Right atrium auricular region (tissue), 2 donors: ENCODE measurements at regions not wholly inside any gene's neighbourhood (a gene's known extent, or its start where the extent isn't known, plus 50 kb on each side); places are given as distances from the start of the nearest gene placed in this dataset.

ENCODE experiments used
- DNase-seq: peaks from one replicate; pipeline ENCODE4 v3.0.0-alpha.2; 2019; ENCODE audit warnings: low spot score
- H3K27ac ChIP-seq, 2 donors: fragments of 200-600 bp; sonication (generic); 1 replicate in 1 of 2; 2 replicates in 1 of 2; pipeline ENCODE4 v1.5.1; 2016 to 2019
- H3K27me3 ChIP-seq, 2 donors: fragments of 200-600 bp; sonication (generic); one replicate each; pipeline versions ENCODE4 v1.5.1 to v1.6.0; 2017 to 2019
- H3K36me3 ChIP-seq: fragments of 200-600 bp; sonication (generic); one replicate; pipeline ENCODE4 v1.5.1; 2016
- H3K4me1 ChIP-seq, 2 donors: fragments of 200-600 bp; sonication (generic); one replicate each; pipeline versions ENCODE4 v1.5.1 to v1.6.0; 2017 to 2019
- H3K4me3 ChIP-seq, 2 donors: fragments of 200-600 bp; sonication (generic); 1 replicate in 1 of 2; 2 replicates in 1 of 2; pipeline ENCODE4 v1.5.1; 2017 to 2019; ENCODE audit warnings: mild to moderate bottlenecking in 1 of 2, moderate library complexity in 1 of 2
- H3K9me3 ChIP-seq, 2 donors: fragments of 200-600 bp; sonication (generic); one replicate each; pipeline ENCODE4 v1.5.1; 2019
- TF ChIP-seq, protein P1 (sequence below), 2 donors: fragments of 200-600 bp; sonication (generic); IDR thresholded peaks; one replicate each; pipeline ENCODE4 v1.5.1; 2019; ENCODE audit warnings: antibody characterized with exemption in 2 of 2

DNA sequence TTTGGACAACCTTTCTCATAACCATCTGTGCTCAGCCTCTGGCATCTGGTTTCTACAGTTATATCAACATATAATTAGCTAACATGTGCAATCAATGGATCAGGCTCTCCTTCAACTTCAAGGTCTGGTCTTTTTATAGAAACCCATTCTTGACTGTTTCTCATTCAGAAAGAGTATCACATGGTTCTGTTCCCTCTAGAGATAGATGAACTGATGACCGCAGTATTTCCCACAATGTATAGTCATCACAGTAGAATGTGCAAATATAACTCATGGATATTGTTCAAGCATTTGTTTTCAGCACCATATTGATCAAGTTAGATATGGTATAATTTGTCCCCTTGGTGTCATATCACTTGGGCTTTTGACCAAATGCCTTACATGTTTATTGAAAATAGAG, 656.2 kb downstream of the FRK start:
- no peak overlapping the region for H3K4me3 ChIP-seq
- TF ChIP-seq, protein P1, sequence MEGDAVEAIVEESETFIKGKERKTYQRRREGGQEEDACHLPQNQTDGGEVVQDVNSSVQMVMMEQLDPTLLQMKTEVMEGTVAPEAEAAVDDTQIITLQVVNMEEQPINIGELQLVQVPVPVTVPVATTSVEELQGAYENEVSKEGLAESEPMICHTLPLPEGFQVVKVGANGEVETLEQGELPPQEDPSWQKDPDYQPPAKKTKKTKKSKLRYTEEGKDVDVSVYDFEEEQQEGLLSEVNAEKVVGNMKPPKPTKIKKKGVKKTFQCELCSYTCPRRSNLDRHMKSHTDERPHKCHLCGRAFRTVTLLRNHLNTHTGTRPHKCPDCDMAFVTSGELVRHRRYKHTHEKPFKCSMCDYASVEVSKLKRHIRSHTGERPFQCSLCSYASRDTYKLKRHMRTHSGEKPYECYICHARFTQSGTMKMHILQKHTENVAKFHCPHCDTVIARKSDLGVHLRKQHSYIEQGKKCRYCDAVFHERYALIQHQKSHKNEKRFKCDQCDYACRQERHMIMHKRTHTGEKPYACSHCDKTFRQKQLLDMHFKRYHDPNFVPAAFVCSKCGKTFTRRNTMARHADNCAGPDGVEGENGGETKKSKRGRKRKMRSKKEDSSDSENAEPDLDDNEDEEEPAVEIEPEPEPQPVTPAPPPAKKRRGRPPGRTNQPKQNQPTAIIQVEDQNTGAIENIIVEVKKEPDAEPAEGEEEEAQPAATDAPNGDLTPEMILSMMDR (IDR thresholded peaks at IDR 0.05), result no peak

DNA sequence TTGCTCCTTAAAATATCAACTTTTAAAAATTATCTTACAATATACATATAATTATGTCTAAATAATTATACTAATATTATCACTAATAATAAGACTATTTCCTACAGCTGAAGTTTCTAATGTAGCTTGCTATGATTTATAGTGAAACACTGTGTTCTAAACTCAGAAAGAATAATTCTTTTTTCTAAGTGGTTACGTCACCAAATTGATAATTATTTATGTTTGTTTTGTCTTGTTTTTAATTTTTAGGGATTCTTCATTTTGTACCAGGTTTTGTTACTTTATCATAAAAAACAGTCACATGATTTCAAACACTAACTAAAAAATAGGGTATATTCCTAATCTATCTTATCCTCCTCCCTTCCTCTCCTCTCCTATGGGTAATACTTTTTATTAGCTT, 662.1 kb downstream of the FRK start:
- no peak for DNase-seq
- H3K36me3 ChIP-seq, result no peaks in the 10 kb centered on the region
- no peak overlapping the region for H3K27ac ChIP-seq
- no peak overlapping the region for H3K4me3 ChIP-seq
- TF ChIP-seq, protein P1 (IDR thresholded peaks at IDR 0.05), result no peak
- no peaks in the 10 kb centered on the region for H3K4me1 ChIP-seq
- peaks cover 0 to 4% of the 10 kb centered on the region in 2 donors for H3K9me3 ChIP-seq
- H3K27me3 ChIP-seq, result no peaks in the 10 kb centered on the region

More for the DNA sequence above, 656.2 kb downstream of the FRK start:
- Histone ChIP-seq H3K4me1 (no peaks in the 10 kb centered on the region), H3K36me3 (no peaks in the 10 kb centered on the region), H3K27me3 (no peaks in the 10 kb centered on the region), H3K27ac (no peak overlapping the region), H3K9me3 (peaks cover 0 to 4% of the 10 kb centered on the region in 2 donors)
- no peak for DNase-seq

DNA sequence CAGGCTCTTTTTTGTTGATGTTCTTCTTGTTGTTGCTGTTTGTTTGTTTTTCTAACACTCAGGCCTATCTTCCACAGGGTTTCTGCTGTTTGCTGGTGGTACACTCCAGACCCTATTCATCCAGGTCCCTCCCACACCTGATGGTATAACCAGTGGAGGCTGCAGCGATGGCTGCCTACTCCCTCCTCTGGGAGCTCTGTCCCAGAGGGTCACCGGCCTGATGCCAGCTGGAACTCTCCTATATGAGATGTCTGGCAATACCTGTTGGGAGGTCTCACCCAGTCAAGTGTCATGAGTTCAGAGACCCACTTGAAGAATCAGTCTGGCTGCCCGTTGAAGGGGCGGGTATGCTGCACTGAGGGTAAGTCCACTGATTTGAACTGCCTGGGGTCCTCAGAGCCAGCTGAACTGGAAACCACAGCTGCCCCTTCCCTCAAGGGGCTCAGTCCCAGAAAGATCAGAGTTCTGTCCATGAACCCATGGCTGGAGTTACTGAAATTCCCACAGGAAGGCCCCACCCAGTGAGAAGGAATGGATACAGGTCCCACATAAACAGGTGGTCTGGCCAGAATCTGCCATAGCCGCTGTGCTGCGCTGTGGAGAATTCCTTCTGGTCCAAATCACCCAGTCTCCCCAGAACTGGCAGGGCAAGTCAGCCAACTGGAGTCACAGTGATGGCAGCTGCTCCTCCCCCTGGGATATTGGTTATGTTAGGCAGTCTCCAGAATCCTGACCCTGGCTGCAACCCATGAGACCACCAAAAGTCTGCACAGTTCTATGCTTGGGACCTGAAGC, 664.4 kb downstream of the FRK start:
- Histone ChIP-seq H3K4me1 (no peaks in the 10 kb centered on the region), H3K27me3 (no peaks in the 10 kb centered on the region), H3K9me3 (peaks cover 0 to 15% of the 10 kb centered on the region in 2 donors), H3K36me3 (no peaks in the 10 kb centered on the region), H3K4me3 (no peak overlapping the region), H3K27ac (no peak overlapping the region)
- DNase-seq, result no peak
- TF ChIP-seq, protein P1 (IDR thresholded peaks at IDR 0.05), result no peak

DNA sequence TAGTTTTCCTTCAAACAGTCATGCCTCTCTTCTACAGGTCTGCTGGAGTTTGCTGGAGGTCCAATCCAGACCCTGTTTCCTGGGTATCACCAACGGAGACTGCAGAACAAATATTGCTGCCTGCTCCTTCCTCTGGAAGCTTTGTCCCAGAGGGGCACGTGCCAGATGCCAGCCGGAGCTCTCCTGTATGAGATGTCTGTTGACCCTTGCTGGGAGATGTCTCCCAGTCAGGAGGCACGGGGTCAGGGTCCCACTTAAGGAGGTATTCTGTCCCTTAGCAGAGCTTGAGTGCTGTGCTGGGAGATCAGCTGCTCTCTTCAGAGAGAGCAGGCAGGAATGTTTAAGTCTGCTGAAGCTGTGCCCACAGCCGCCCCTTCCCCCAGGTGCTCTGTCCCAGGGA, 666.9 kb downstream of the FRK start:
- Histone ChIP-seq H3K4me1 (no peaks in the 10 kb centered on the region), H3K36me3 (no peaks in the 10 kb centered on the region), H3K9me3 (peaks cover 0 to 15% of the 10 kb centered on the region in 2 donors), H3K27ac (no peak overlapping the region), H3K4me3 (no peak overlapping the region), H3K27me3 (no peaks in the 10 kb centered on the region)
- no peak for DNase-seq
- TF ChIP-seq, protein P1 (IDR thresholded peaks at IDR 0.05), result no peak

DNA sequence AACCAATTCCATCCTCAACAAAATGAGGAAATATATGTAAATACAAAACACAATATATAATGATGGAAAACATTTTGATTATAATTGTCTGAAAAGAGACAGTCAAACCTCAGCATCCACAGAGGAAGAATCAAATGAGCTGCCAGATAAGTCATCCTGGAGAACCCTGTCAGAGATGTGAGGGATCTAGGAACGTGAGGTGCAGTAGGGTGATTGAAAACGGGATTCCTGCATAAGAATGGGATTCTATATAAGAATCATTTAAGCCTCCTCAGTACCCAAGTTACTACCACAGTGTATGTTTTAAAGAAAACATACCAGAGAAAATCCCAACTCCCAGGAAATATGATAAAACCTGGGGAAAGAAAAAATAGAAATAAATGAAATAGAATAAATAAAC, 690.5 kb downstream of the FRK start:
- Histone ChIP-seq H3K27ac (no peak overlapping the region), H3K36me3 (no peaks in the 10 kb centered on the region), H3K27me3 (no peaks in the 10 kb centered on the region), H3K4me3 (no peak overlapping the region), H3K9me3 (no peaks in the 10 kb centered on the region), H3K4me1 (no peaks in the 10 kb centered on the region)
- DNase-seq, result no peak
- TF ChIP-seq, protein P1 (IDR thresholded peaks at IDR 0.05), result no peak

DNA sequence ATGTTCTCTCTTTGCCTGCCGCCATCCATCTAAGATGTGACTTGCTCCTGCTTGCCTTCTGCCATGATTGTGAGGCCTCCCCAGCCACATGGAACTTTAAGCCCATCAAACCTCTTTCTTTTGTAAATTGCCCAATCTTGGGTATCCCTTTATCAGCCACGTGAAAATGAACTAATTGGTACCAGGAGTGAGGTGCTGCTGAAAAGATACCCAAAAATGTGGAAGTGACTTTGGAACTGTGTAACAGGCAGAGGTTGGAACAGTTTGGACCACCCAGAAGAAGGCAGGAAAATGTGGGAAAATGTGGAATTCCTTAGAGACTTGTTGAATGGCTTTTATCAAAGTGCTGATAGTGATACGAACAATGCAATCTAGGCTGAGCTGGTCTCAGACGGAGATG, 694.9 kb downstream of the FRK start:
- Histone ChIP-seq H3K36me3 (no peaks in the 10 kb centered on the region), H3K27ac (no peak overlapping the region), H3K4me3 (no peak overlapping the region), H3K9me3 (no peaks in the 10 kb centered on the region), H3K27me3 (no peaks in the 10 kb centered on the region), H3K4me1 (no peaks in the 10 kb centered on the region)
- TF ChIP-seq, protein P1 (IDR thresholded peaks at IDR 0.05), result no peak
- no peak for DNase-seq
